ENCODE measurements at regions not wholly inside any gene's neighbourhood (a gene's known extent, or its start where the extent isn't known, plus 50 kb on each side); places are given as distances from the start of the nearest gene placed in this dataset.

- no peak for TF ChIP-seq SIN3A (IDR thresholded peaks at IDR 0.05; ENCODE audit: borderline replicate concordance, insufficient read depth, low read length)
- TF ChIP-seq FOXP2 (optimal IDR thresholded peaks at IDR 0.05; ENCODE audit: borderline replicate concordance, extremely low read depth, extremely low read length, insufficient read depth), result no peak
- TF ChIP-seq REST (IDR thresholded peaks at IDR 0.05; ENCODE audit: insufficient read depth in 1 of 2, low read depth in 2 of 2, low read length in 2 of 2), result no peak
- TF ChIP-seq TAF1 (IDR thresholded peaks at IDR 0.05; ENCODE audit: borderline replicate concordance, insufficient read depth, low read length), result no peak
- TF ChIP-seq POLR2AphosphoS5 (IDR thresholded peaks at IDR 0.05; ENCODE audit: low read depth, low read length), result no peak
Measured at GRCh38 chr18:46353460-46353859, 249.3 kb downstream of the HAUS1 start.

GRCh38 chr18:46356278-46357033 is 252.3 kb downstream of the HAUS1 start:
- no peak for TF ChIP-seq SIN3A (IDR thresholded peaks at IDR 0.05; ENCODE audit: borderline replicate concordance, insufficient read depth, low read length)
- no peak for TF ChIP-seq FOXP2 (optimal IDR thresholded peaks at IDR 0.05; ENCODE audit: borderline replicate concordance, extremely low read depth, extremely low read length, insufficient read depth)
- TF ChIP-seq TAF1 (IDR thresholded peaks at IDR 0.05; ENCODE audit: borderline replicate concordance, insufficient read depth, low read length), result no peak
- no peak for TF ChIP-seq POLR2AphosphoS5 (IDR thresholded peaks at IDR 0.05; ENCODE audit: low read depth, low read length)
- TF ChIP-seq REST (IDR thresholded peaks at IDR 0.05; ENCODE audit: insufficient read depth in 1 of 2, low read depth in 2 of 2, low read length in 2 of 2), result no peak

- TF ChIP-seq FOXP2 (optimal IDR thresholded peaks at IDR 0.05; ENCODE audit: borderline replicate concordance, extremely low read depth, extremely low read length, insufficient read depth) (no peak), REST (IDR thresholded peaks at IDR 0.05; ENCODE audit: insufficient read depth in 1 of 2, low read depth in 2 of 2, low read length in 2 of 2) (no peak), POLR2AphosphoS5 (IDR thresholded peaks at IDR 0.05; ENCODE audit: low read depth, low read length) (no peak), TAF1 (IDR thresholded peaks at IDR 0.05; ENCODE audit: borderline replicate concordance, insufficient read depth, low read length) (no peak), SIN3A (IDR thresholded peaks at IDR 0.05; ENCODE audit: borderline replicate concordance, insufficient read depth, low read length) (no peak)
Measured at GRCh38 chr18:46360102-46360699, 256.0 kb downstream of the HAUS1 start.

- TF ChIP-seq POLR2AphosphoS5 (IDR thresholded peaks at IDR 0.05; ENCODE audit: low read depth, low read length) (no peak), FOXP2 (optimal IDR thresholded peaks at IDR 0.05; ENCODE audit: borderline replicate concordance, extremely low read depth, extremely low read length, insufficient read depth) (no peak), TAF1 (IDR thresholded peaks at IDR 0.05; ENCODE audit: borderline replicate concordance, insufficient read depth, low read length) (no peak), REST (IDR thresholded peaks at IDR 0.05; ENCODE audit: insufficient read depth in 1 of 2, low read depth in 2 of 2, low read length in 2 of 2) (no peak), SIN3A (IDR thresholded peaks at IDR 0.05; ENCODE audit: borderline replicate concordance, insufficient read depth, low read length) (no peak)
Measured at GRCh38 chr18:46360866-46361265, 256.7 kb downstream of the HAUS1 start.

Data from PFSK-1 (cell line).